ENCODE measurements at regions not wholly inside any gene's neighbourhood (a gene's known extent, or its start where the extent isn't known, plus 50 kb on each side); places are given as distances from the start of the nearest gene placed in this dataset.

- no peak for DNase-seq
Observed at GRCh38 chr4:132548463-132548862, 600.6 kb upstream of the PCDH10 start.

- no peak for DNase-seq
Observed at GRCh38 chr4:132556316-132556715, 592.8 kb upstream of the PCDH10 start.

GRCh38 chr4:132557660-132558059 lies 591.4 kb upstream of the PCDH10 start:
- DNase-seq, result no peak

- no peak for DNase-seq
Observed at GRCh38 chr4:132564920-132565319, 584.2 kb upstream of the PCDH10 start.

DNA sequence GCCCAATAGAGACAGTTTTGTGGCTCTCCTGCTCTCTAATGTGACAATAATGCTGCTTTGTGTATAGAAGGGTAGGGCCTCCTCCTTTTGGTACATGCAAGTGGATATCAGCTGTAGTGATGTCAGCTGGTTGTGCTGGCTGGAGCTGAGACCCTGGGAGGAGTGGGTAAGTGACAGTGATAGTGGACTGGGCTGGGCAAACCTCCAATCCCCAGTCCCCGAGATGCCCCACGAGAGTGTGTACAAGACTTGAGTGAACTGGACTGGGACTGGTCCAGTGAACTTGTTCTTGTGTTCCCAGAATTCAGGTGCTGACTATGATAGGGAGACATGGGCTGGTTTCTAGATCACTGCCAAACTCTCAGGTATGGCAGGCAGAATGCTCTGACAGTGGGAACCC lies 583.6 kb upstream of the PCDH10 start:
- no peak for DNase-seq

- DNase-seq, result no peak
Observed at GRCh38 chr4:132572210-132572609, 576.9 kb upstream of the PCDH10 start.

DNA sequence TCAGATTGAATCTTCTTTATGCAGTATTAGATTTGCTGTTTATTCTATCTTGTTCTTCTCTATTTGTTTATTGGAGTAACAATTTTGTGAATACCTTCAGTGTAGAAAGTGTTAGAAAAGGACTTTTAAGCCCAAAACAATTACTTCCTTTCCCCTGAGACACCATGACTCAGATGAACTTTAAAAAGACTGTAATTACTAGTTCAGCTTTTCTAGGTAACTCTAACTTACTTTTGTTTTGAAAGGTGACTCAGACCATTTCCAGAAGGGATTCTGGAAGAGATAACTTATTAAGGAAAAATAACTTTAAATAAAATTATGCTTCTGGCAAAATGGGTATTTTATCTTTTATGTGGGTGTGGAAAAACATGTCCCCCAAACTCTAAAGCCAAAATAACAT lies 561.5 kb upstream of the PCDH10 start:
- no peak for DNase-seq

DNA sequence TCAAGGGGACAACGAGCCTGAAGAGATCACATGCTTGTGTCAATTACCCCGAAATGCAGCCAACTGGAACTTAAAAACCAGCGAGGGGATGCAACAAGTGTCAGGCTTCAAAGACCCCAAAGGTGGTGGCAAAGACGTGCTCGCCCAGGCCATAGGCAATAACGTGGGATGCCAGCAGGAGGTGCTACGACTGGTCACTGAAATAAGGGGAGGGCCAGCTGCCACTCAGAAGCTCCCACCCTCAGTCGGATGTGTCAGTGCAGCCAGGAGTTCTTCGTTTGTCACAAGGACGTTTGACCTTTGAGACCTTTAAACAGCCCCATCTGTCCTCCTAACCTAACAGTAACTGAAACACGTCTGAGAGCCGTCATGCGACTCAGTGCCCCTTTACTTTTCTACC lies 556.8 kb upstream of the PCDH10 start:
- no peak for DNase-seq

GRCh38 chr4:132592850-132593249 lies 556.2 kb upstream of the PCDH10 start:
- DNase-seq, result no peak

DNA sequence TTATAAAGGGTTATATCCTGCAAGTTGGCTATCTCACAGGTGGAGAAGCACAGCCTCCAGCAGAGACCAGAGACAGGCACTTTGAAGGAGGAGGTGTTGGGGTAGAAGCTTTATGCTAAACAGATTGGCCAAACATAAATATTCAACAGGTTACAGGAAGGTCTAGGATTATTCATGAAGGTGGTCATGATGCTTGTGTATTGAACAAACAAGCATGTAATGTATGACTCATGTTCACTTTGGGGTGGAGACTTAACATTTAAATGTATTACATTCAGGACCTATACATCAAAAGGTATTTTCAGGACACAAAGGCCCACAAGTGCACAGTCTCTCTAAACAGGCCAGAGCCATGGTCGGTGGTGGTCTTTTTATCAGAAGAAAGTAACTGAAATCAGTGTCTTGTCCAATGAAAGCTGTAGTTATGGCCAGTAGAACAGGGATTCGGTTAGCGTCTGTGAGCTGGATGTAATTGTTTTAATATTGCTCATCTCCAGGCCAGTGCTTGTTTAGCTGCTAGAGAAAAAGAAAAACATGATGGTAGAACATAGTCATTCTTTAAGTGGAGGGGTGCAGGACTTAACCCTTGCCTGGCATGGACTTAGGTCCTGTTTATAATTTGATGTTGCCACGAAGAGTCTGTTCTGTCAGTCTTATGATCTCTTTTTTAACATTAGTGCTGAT lies 555.2 kb upstream of the PCDH10 start:
- DNase-seq, result no peak

DNA sequence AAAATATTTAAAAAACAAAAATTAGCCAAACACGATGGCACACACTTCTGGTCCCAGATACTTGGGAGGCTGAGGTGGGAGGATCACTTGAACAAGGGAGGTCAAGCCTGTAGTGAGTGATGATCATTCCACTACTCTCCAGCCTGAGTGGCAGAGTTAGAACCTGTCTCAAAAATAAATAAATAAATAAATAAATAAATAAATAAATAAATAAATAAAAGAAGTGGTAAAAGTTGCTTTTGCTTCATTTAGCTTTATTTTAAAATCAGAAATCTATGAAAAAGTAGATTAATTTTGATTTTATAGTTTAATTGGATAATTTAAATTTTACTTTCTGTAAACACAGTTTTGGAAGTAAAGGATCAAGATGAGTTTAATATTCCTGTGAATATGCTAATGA lies 552.9 kb upstream of the PCDH10 start:
- DNase-seq, result no peak

GRCh38 chr4:132605551-132605950 lies 543.5 kb upstream of the PCDH10 start:
- DNase-seq, result no peak

DNA sequence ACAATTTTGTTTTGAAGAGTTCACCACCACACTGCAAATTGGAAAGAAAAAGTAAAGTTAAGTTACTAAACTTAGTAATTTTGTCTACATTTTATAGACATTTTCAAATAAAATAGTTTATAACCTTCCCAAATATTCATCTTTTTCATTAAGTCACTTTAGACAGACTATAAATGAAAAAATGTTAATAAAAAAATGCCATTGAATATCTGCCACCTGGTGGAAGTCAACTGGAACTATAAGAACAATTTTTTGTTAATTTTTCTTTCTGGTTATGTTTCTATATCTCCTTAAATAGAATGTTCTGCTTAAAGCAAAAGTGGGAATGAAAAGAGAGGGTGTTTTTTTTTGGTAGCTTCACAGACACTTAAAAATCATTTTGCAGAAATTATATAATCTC lies 534.4 kb upstream of the PCDH10 start:
- DNase-seq, result no peak

- no peak for DNase-seq
Observed at GRCh38 chr4:132619968-132620367, 529.1 kb upstream of the PCDH10 start.

- DNase-seq, result no peak
Observed at GRCh38 chr4:132642016-132642817, 506.9 kb upstream of the PCDH10 start.

DNA sequence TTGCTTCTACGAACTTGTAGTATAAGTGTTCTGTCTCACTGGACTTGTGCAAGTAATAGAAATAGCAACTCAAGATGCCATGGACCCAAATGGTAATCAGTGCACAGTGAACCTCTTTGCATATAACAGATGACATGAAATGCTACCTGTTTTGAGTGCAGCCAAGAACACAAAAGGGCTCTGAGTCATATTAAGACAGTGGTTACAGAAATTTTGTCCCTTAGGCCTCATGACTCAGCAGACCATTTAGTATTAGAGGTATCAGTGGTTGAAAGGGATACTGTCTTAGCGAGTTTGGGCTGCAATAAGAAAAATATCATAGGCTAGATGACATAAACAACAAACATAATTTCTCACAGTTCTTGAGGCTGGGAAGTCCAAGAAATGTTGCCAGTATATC lies 502.9 kb upstream of the PCDH10 start:
- no peak for DNase-seq

DNA sequence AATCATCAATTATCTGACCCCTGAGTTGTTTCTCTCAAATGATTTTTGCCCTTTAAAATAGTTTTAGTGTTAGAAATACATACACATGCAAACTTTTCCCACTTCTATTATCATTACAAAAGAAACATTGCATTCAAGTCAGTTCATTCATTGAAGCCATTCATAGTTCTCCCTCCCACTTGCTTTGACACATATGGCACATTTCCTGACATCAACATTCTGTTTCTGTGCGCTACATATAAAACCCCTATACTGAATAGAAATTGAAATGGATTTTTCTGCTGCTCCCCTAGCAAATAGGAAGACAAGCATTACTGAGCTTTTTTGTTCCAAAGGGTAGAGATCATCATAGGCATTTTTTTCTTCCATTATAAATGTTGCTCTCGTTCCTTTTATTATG lies 497.9 kb upstream of the PCDH10 start:
- no peak for DNase-seq

DNA sequence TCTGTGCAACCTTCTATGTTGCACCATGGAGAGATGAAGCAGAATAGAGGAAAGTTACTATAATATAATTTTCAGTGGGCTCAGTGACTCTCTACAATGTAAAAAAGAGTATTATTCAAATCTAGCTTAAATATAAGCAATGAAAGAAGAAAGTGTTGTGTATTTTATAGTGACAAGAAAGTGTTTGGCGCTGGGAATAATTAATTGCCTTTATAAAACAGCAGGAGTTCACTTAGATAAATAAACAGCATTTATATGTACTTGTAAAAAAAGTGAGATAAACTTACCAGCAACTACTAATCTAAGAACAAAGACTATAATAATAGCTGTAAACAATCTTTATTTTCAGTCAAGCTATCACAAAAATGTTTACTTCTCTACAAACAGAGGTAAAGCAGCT lies 488.9 kb upstream of the PCDH10 start:
- no peak for DNase-seq

GRCh38 chr4:132662456-132662855 lies 486.6 kb upstream of the PCDH10 start:
- DNase-seq, result no peak

DNA sequence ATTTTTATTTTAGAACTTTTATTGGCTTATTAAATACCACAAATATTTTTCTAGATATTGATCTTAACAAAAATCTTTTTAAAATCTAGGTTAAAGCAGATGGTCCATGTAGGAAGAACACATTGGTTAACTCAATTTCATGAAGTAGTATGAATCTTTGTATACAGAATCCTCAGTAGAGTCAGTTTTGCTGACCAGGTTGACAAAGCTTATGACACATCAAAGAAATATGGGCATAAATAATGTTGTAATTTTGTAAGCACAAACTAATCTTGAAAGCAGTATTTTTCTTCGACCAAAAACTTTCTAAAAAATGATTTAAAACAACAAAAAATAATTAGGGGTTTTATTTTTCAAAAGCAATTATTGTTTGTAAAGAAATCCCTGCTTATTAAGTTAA lies 479.3 kb upstream of the PCDH10 start:
- DNase-seq, result no peak

DNA sequence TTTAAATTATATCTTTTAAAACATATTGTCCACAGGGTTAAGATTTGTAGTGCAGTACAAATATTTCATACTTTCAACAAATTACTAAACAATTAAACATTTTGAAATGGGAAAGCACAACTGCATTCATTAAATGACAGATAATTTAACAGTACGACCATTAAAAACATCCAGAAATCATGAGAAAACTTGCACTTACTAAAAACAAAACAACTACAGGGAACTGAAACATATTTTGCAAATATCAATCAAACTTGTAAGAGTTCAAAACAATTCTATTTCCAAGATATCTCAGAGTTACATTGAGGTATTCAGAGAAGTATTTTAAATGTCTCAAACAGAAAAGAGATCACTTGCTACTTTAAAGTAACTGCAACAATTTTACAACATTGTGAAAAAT lies 478.5 kb upstream of the PCDH10 start:
- no peak for DNase-seq

- no peak for DNase-seq
Observed at GRCh38 chr4:132683957-132684356, 465.1 kb upstream of the PCDH10 start.

DNA sequence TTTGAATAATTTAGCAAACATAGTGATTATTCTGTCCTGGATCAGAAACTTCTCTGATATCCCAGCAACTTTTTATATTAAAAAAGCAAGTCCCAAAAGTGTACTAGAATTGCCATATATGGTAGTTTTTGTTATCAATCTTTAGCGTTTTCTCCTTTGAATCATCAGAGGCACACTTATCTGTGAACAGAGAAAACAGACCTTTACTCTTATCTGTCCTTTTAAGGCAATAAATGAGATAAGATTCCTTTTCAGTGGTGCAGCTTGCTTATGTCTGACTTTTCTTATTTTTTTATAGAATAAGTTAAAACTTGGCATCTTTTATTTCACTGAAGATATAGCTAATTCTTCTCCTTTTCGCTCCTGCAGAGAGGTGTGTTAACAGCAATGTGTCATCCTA lies 458.1 kb upstream of the PCDH10 start:
- DNase-seq, result no peak

DNA sequence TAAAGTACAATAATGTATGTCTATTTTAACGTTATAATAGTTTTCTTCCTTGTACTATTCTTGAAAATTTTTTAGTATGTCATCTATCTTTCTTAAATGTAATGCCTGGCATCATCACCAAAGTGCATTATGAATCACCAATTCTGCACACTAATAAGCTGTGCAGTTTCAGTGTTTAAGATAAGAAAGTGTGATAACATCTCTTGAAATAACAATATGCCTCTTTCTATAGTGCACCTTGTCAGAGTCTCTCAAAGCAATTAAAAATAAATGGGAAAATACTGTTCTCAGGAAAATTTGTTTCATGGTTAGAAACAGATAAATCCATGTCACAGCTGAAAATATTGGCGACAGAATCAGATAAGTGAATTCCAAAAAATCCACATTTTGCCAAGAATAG lies 457.4 kb upstream of the PCDH10 start:
- DNase-seq, result no peak

DNA sequence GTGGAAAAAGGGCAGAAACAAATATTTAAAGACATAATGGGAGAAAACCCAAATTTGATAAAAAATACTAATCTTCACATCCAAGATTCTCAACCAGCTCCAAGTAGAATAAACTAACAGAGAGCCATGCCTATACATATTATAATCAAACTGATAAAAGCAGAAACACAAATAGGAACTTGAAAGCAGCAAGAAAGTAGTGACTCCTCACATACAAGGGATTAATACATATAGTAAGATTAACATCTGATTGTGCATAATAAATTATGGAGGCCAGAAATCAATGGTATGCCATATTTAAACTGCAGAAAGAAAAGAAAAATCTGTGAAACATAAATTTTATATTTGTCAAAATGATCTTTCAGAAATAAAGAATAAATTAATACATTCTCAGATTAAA lies 454.3 kb upstream of the PCDH10 start:
- no peak for DNase-seq
